Sigmoid colon (tissue), 3 donors: ENCODE measurements at regions not wholly inside any gene's neighbourhood (a gene's known extent, or its start where the extent isn't known, plus 50 kb on each side); places are given as distances from the start of the nearest gene placed in this dataset.

Experiments used
- CTCF ChIP-seq, 4 experiments: fragments of 450-650 bp in 3 of 4; fragments of 200-600 bp in 1 of 4; IDR thresholded peaks; one replicate each; pipeline ENCODE4 v1.5.1; 2016 to 2019; ENCODE audit warnings: antibody characterized with exemption in 4 of 4, mild to moderate bottlenecking in 3 of 4, moderate library complexity in 2 of 4
- POLR2A ChIP-seq, 2 donors: fragments of 450-650 bp; IDR thresholded peaks; one replicate each; pipeline ENCODE4 v1.6.1; 2016; ENCODE audit warnings: antibody characterized with exemption in 2 of 2, mild to moderate bottlenecking in 2 of 2, moderate library complexity in 2 of 2

GRCh38 chr2:220579452-220579851 lies 952.0 kb downstream of the SLC4A3 start:
- TF ChIP-seq CTCF (IDR thresholded peaks at IDR 0.05) (no peak), POLR2A (IDR thresholded peaks at IDR 0.05) (no peak)
